Kidney epithelial cell (primary cell): ENCODE measurements at regions not wholly inside any gene's neighbourhood (a gene's known extent, or its start where the extent isn't known, plus 50 kb on each side); places are given as distances from the start of the nearest gene placed in this dataset.

ENCODE experiments used
- DNase-seq: peaks from one replicate; pipeline ENCODE4 v3.0.0-alpha.2; 2010; ENCODE audit warnings: low read depth
- H3K27me3 ChIP-seq: 2 replicates; pipeline ENCODE4 v1.6.0; 2011; ENCODE audit warnings: low read length; ENCODE audit not compliant: control insufficient read depth, insufficient read depth
- H3K36me3 ChIP-seq: 2 replicates; pipeline ENCODE4 v1.5.1; 2011; ENCODE audit warnings: low read length; ENCODE audit not compliant: control insufficient read depth, insufficient read depth
- H3K4me3 ChIP-seq: 2 replicates; pipeline ENCODE4 v1.5.1; 2011; ENCODE audit warnings: low read depth, mild to moderate bottlenecking, control low read depth, low read length
- CTCF ChIP-seq: IDR thresholded peaks from 2 replicates; pipeline ENCODE4 v1.5.1; 2011; ENCODE audit warnings: mild to moderate bottlenecking, moderate library complexity, low read length, control low read depth, inconsistent platforms; ENCODE audit not compliant: insufficient read depth, poor library complexity, severe bottlenecking

GRCh38 chr14:49199159-49199558 is 387.0 kb downstream of the RPS29 start:
- no peaks in the 10 kb centered on the region for H3K36me3 ChIP-seq
- H3K4me3 ChIP-seq = no peak overlapping the region
- no peaks in the 10 kb centered on the region for H3K27me3 ChIP-seq
- TF ChIP-seq CTCF = no peak
- DNase-seq = no peak

- H3K27me3 ChIP-seq = no peaks in the 10 kb centered on the region
- DNase-seq = no peak
- TF ChIP-seq CTCF = no peak
- H3K36me3 ChIP-seq = no peaks in the 10 kb centered on the region
- H3K4me3 ChIP-seq = no peak overlapping the region
Measured at GRCh38 chr14:49196327-49196726, 389.9 kb downstream of the RPS29 start.

- Histone ChIP-seq H3K27me3 (no peaks in the 10 kb centered on the region), H3K36me3 (no peaks in the 10 kb centered on the region), H3K4me3 (no peak overlapping the region)
- TF ChIP-seq CTCF = no peak
- DNase-seq = no peak
Measured at GRCh38 chr14:49194067-49194466, 392.1 kb downstream of the RPS29 start.

- no peaks in the 10 kb centered on the region for H3K27me3 ChIP-seq
- TF ChIP-seq CTCF = no peak
- no peak overlapping the region for H3K4me3 ChIP-seq
- DNase-seq = no peak
- no peaks in the 10 kb centered on the region for H3K36me3 ChIP-seq
Measured at GRCh38 chr14:49193332-49194065, 392.7 kb downstream of the RPS29 start.

- TF ChIP-seq CTCF = no peak
- Histone ChIP-seq H3K27me3 (no peaks in the 10 kb centered on the region), H3K36me3 (no peaks in the 10 kb centered on the region), H3K4me3 (no peak overlapping the region)
- no peak for DNase-seq
Measured at GRCh38 chr14:49191380-49191779, 394.8 kb downstream of the RPS29 start.

GRCh38 chr14:49189375-49189774 is 396.8 kb downstream of the RPS29 start:
- TF ChIP-seq CTCF = no peak
- Histone ChIP-seq H3K27me3 (no peaks in the 10 kb centered on the region), H3K4me3 (no peak overlapping the region), H3K36me3 (no peaks in the 10 kb centered on the region)
- no peak for DNase-seq
